ENCODE measurements at regions not wholly inside any gene's neighbourhood (a gene's known extent, or its start where the extent isn't known, plus 50 kb on each side); places are given as distances from the start of the nearest gene placed in this dataset.

DNA sequence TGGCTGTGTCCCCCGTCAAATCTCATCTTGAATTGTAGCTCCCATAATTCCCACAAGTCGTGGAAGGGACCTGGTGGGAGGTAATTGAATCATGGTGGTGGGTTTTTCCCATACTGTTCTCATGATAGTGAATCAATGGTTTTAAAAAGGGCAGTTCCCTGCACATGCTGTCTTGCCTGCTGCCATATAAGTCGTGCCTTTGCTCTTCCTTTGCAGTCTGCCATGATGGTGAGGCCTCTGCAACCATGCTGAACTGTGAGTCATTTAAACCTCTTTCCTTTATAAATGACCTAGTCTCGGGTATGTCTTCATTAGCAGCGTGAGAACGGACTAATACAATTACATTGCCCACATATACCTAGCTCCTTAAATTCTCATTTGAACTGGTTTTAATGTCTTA, 353.0 kb upstream of the KLF4 start:
- no peak for TF ChIP-seq CTCF (IDR thresholded peaks at IDR 0.05; ENCODE audit: low read depth, low read length)
- TF ChIP-seq EZH2phosphoT487 (IDR thresholded peaks at IDR 0.05; ENCODE audit: low read depth): no peak
